HL-60/S4 treated with retinoic acid at 250 ng/mL for 4 days and 3 days (cell line): ENCODE measurements at regions not wholly inside any gene's neighbourhood (a gene's known extent, or its start where the extent isn't known, plus 50 kb on each side); places are given as distances from the start of the nearest gene placed in this dataset.

Source experiments
- in situ Hi-C: fragments of 300-500 bp; cut with MboI; formaldehyde crosslinking; loops from 2 replicates; pipeline ENCODE4 v1.7.0; 2022; ENCODE audit warnings: low sequenced_read_pairs

GRCh38 chr9:97747201-97747965 is 50.2 kb upstream of the XPA start:
- in situ Hi-C loops = no loop called here

DNA sequence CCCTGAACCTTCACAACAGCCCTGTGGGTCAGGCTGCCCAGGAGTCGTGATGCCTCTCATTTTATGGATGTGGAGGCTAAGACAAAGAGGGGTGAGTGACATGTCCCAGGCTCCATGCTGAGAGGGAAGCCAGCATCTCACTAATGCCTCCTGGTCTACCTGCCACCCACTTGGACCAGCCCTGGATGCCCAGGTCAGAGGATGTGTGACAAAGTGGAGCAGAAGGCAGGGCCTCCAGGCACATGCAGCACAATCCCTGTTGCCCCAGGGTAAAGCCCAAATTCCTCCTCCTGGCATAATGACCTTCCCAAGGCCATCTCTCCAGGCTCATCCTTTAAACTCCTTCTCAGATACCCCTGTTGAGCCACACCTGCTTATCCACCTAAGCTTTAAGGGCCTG is 51.4 kb upstream of the XPA start:
- in situ Hi-C loops = no loop called here

DNA sequence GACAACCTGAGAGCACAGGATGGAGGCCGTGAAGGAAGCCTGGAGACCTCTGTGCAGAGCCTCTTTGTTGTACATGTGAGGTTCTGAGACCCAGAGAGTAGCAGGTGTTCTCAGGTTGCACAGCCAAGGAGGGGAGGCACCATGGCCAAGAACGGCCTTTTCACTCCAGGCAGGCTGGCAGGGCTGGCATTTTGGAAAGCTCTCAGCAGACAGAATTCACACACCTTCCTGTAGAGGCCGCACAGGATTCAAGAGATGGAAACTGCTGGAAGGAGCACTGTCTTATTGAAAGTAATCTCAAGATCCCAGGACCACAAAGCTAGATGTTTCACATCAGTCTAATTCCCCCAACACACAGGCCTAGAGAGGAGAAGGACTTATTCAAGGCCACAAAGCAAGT is 52.8 kb upstream of the XPA start:
- in situ Hi-C loops = loop anchor here (10.0 kb wide), 1 partner anchor 65 kb away; no protein-coding TSS in a partner anchor

GRCh38 chr9:97751531-97751930 is 54.4 kb upstream of the XPA start:
- in situ Hi-C loops = loop anchor here (10.0 kb wide), 1 partner anchor 63 kb away; no protein-coding TSS in a partner anchor

GRCh38 chr9:97752274-97752673 is 55.1 kb upstream of the XPA start:
- in situ Hi-C loops = loop anchor here (10.0 kb wide), 1 partner anchor 63 kb away; no protein-coding TSS in a partner anchor

- in situ Hi-C loops = loop anchor here (10.0 kb wide), 1 partner anchor 61 kb away; no protein-coding TSS in a partner anchor
Measured at GRCh38 chr9:97753364-97753763, 56.2 kb upstream of the XPA start.

- in situ Hi-C loops = loop anchor here (10.0 kb wide), 1 partner anchor 61 kb away; no protein-coding TSS in a partner anchor
Measured at GRCh38 chr9:97753975-97754374, 56.8 kb upstream of the XPA start.

DNA sequence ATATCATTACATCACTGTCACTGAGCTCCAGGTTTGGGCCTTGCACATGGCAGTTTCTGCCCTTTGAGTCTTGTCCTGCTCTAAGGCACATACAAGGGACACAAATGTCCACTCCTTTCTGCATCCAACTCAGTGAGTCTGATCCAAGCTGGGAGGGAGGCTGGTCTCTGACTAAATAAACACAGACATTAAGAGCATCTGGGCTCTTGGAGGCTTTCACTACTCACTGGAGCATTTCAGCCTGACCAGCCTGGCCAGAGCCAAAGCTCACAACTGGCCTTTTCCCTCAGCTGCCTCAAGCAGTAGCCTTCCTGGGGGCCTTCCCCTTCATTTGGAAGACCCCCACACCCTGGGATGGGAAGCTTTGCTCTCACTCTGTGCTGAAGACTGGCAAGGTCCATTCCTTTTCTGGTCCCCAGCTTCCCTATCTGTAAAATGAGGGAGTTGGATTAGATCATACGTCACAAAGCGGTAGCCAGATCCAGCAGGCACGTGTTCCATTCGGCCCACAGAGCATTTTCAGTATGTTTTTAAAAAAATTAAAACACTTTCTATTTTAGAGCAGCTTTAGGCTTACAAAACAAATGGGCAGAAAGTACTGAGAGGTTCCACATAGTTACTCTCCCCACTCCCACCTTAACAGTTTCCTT is 58.6 kb upstream of the XPA start:
- in situ Hi-C loops = loop anchor here (10.0 kb wide), 1 partner anchor 59 kb away; no protein-coding TSS in a partner anchor

- in situ Hi-C loops = loop anchor here (10.0 kb wide), 1 partner anchor 58 kb away; no protein-coding TSS in a partner anchor
Measured at GRCh38 chr9:97756991-97757390, 59.9 kb upstream of the XPA start.

DNA sequence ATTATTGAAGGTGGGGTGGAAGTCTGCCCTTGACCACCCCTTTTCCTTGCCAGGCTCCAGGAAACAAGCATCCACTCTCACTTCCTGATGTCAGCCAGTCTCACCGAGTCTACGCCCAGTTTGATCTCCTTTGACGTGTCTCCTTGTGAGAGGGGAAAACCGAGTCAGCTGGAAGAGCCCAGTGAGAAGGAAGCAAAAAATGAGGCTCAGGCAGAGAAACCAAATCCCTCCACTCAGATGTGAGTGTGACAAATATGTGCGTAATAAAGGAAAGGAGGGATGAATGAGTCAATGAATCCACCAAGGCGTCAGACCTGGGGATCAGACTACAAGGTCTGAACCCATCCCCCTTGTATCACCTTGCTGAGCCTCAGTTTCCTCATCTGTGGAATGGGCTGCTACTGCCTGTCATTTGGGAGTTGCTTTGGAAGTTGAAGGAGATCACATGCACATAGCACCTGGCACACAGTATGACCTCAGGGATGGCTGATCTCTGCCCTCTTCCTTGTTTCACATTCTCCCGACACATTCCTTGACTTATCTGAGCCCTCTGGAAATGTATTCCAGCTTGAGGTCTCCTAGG is 61.3 kb upstream of the XPA start:
- in situ Hi-C loops = loop anchor here (10.0 kb wide), 1 partner anchor 56 kb away; no protein-coding TSS in a partner anchor

- in situ Hi-C loops = loop anchor here (10.0 kb wide), 1 partner anchor 55 kb away; no protein-coding TSS in a partner anchor
Measured at GRCh38 chr9:97759581-97760288, 62.6 kb upstream of the XPA start.

DNA sequence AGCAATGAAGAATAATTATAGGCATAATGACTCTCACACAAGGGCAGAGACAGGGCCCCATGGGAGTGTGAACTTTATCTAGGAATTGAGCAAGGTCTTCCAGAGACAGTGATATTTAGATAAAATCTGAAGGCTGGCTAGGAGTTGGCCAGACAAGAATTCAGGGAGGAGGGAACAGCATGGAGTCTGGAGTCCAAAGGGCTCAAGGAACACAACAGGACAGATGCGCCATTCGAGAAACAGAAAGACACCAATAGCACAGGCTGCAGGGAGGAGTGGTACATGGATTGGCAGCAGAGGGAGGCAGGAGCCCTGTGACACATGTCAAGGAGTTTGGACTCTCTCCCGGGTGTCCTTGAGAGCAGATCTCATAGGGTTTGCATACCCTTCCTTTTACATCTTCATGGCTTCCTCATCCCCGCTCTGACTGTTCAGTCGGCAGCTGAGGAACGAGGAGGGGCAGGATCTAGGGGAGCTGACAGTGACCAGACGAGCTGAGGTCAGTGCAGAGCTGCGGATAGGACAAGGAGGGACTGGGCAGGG is 64.0 kb upstream of the XPA start:
- in situ Hi-C loops = no loop called here

DNA sequence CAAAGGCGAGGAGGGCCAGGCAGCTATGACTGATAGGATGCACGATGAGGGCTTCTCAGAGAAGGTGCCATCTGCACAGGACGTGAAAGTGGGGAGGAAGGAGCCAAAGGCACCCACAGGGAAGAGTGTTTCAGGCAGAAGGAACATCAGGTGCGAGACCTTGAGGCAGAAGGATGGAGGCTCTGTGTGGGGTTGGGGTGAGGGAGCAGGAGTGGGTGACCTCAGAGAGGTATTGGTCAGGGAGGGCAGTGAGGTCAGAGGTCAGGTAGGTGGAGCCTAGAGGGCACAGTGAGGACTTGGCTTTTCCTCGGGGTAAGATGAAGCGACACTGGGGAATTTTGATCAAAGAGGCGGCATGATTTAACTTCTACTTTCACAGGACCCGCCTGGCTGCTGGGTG is 64.7 kb upstream of the XPA start:
- in situ Hi-C loops = no loop called here

DNA sequence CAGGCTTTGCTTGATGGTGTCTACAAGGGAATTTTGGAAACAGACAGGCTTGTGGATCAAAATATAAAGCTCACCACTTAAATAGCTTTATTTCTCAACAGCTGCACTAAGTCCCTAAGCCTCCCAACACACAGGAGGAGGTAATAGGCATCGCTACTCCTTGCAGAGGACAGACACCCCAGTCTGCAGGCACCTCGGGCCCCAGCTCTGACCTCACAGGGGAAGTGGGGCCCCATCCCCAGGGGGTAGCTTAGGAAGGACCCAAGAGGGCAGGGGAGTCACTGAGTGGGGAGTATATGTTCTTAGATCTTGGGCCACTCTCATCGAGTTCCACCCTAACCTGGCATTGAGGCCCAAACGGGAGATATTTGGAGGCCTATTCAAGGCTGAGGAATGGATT is 66.7 kb upstream of the XPA start:
- in situ Hi-C loops = no loop called here

GRCh38 chr9:97766092-97766491 is 69.0 kb upstream of the XPA start:
- in situ Hi-C loops = no loop called here

- in situ Hi-C loops = no loop called here
Measured at GRCh38 chr9:97766610-97767009, 69.5 kb upstream of the XPA start.

GRCh38 chr9:97767891-97768290 is 70.8 kb upstream of the XPA start:
- in situ Hi-C loops = no loop called here

DNA sequence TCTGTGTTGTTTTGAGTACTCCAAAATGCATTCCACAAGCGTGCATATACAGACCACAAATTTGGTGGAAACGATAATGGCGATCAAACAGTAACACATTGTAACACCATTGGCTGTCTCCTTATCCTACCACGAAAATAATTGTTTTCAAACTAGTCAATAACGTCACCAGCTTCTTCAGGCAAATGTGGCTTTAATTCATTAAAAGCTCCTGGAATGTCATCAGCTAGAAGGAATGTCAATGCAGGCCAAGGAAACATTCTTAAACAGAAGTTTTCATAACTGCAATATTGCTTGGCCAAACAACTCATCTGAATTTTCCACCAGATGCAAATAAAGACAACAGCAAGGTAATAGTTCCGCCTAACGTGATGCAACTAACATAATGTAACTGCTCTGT is 71.6 kb upstream of the XPA start:
- in situ Hi-C loops = no loop called here

GRCh38 chr9:97769208-97769607 is 72.1 kb upstream of the XPA start:
- in situ Hi-C loops = no loop called here

GRCh38 chr9:97770808-97771372 is 73.8 kb upstream of the XPA start:
- in situ Hi-C loops = no loop called here
